ENCODE measurements at regions not wholly inside any gene's neighbourhood (a gene's known extent, or its start where the extent isn't known, plus 50 kb on each side); places are given as distances from the start of the nearest gene placed in this dataset.
"Not testable (repeated sequence)": the region's sequence is repeated elsewhere in the genome, so short reads cannot be mapped to it uniquely, and the experiment has no call there.

- peak; percentile 7 for DNase-seq (ENCODE audit: low read depth)
These were observed 270.2 kb upstream of the CPHXL start for GRCh38 chr16:75996491-75996890.

GRCh38 chr16:75997606-75998005 lies 271.3 kb upstream of the CPHXL start:
- DNase-seq (ENCODE audit: low read depth): no peak

- DNase-seq (ENCODE audit: low read depth): no peak
These were observed 269.6 kb upstream of the CNTNAP4 start for GRCh38 chr16:76007645-76008044.

- DNase-seq (ENCODE audit: low read depth): no peak
These were observed 253.4 kb upstream of the CNTNAP4 start for GRCh38 chr16:76023835-76024234.

- no peak for DNase-seq (ENCODE audit: low read depth)
These were observed 241.5 kb upstream of the CNTNAP4 start for GRCh38 chr16:76035689-76036088.

- no peak for DNase-seq (ENCODE audit: low read depth)
These were observed 239.1 kb upstream of the CNTNAP4 start for GRCh38 chr16:76038097-76038496.

GRCh38 chr16:76052725-76053124 lies 224.5 kb upstream of the CNTNAP4 start:
- no peak for DNase-seq (ENCODE audit: low read depth)

GRCh38 chr16:76059186-76059585 lies 218.0 kb upstream of the CNTNAP4 start:
- no peak for DNase-seq (ENCODE audit: low read depth)

- no peak for DNase-seq (ENCODE audit: low read depth)
These were observed 217.5 kb upstream of the CNTNAP4 start for GRCh38 chr16:76059701-76060100.

GRCh38 chr16:76071690-76072089 lies 205.5 kb upstream of the CNTNAP4 start:
- no peak for DNase-seq (ENCODE audit: low read depth)

GRCh38 chr16:76081967-76082366 lies 195.2 kb upstream of the CNTNAP4 start:
- no peak for DNase-seq (ENCODE audit: low read depth)

GRCh38 chr16:76106647-76107046 lies 170.6 kb upstream of the CNTNAP4 start:
- no peak for DNase-seq (ENCODE audit: low read depth)

- no peak for DNase-seq (ENCODE audit: low read depth)
These were observed 168.7 kb upstream of the CNTNAP4 start for GRCh38 chr16:76108460-76108859.

GRCh38 chr16:76114681-76115080 lies 162.5 kb upstream of the CNTNAP4 start:
- DNase-seq (ENCODE audit: low read depth): no peak

GRCh38 chr16:76118344-76118743 lies 158.9 kb upstream of the CNTNAP4 start:
- DNase-seq (ENCODE audit: low read depth): peak; percentile 4

- peak; percentile 2 for DNase-seq (ENCODE audit: low read depth)
These were observed 155.6 kb upstream of the CNTNAP4 start for GRCh38 chr16:76121636-76122035.

GRCh38 chr16:76123966-76124365 lies 153.2 kb upstream of the CNTNAP4 start:
- no peak for DNase-seq (ENCODE audit: low read depth)

- no peak for DNase-seq (ENCODE audit: low read depth)
These were observed 151.3 kb upstream of the CNTNAP4 start for GRCh38 chr16:76125871-76126270.

- DNase-seq (ENCODE audit: low read depth): not testable (repeated sequence)
These were observed 139.1 kb upstream of the CNTNAP4 start for GRCh38 chr16:76138056-76138455.

- no peak for DNase-seq (ENCODE audit: low read depth)
These were observed 119.6 kb upstream of the CNTNAP4 start for GRCh38 chr16:76157629-76158028.

- no peak for DNase-seq (ENCODE audit: low read depth)
These were observed 115.2 kb upstream of the CNTNAP4 start for GRCh38 chr16:76162046-76162445.

GRCh38 chr16:76164970-76165558 lies 112.1 kb upstream of the CNTNAP4 start:
- no peak for DNase-seq (ENCODE audit: low read depth)

GRCh38 chr16:76175718-76176117 lies 101.5 kb upstream of the CNTNAP4 start:
- no peak for DNase-seq (ENCODE audit: low read depth)

GRCh38 chr16:76176153-76176552 lies 101.0 kb upstream of the CNTNAP4 start:
- no peak for DNase-seq (ENCODE audit: low read depth)

GRCh38 chr16:76176616-76177015 lies 100.6 kb upstream of the CNTNAP4 start:
- DNase-seq (ENCODE audit: low read depth): no peak

All from amniotic epithelial cell (primary cell).